ENCODE measurements at regions not wholly inside any gene's neighbourhood (a gene's known extent, or its start where the extent isn't known, plus 50 kb on each side); places are given as distances from the start of the nearest gene placed in this dataset.

DNA sequence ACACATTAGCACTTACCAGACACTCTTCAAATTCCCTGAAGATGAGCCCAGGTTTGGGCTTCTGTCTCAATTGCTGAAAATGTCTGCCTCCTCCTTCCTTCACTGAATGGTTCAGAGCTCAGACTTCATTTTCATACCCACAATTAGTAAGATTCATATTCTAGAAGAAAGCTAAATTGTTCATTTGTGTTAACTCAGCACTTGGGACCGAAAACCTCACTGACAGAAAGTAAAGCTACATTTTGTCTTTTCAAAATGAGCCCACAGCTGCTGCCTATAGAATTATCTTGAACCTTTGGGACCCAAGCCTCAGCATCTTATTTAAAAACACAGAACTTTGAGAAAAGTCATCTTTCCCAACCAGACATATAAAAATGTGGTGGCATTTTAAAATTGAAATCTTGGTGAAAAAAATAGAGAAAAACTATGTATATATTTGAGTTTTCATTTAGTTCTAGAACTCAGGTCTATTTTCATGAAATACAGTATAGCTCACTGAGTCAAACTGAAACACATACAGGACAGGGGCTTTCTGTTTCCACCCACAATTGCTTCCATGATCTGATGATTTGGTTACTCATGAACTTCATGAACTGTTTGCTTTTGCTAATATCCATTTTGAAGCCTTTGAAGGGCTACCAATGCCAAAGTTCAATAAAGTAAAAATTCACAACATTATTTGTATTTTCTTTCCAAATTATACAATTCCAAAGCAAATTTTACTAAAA is 119.1 kb upstream of the PFKP start:
- Histone ChIP-seq H3K4me1 (ENCODE audit: insufficient read depth) (no peaks in the 10 kb centered on the region), H3K4me3 (no peak overlapping the region), H2AFZ (no peak overlapping the region), H3K4me2 (no peak overlapping the region), H3K27me3 (ENCODE audit: insufficient read depth) (no peaks in the 10 kb centered on the region), H4K20me1 (replicated peaks; ENCODE audit: insufficient read depth) (no peaks in the 10 kb centered on the region), H3K36me3 (ENCODE audit: insufficient read depth) (no peaks in the 10 kb centered on the region), H3K79me2 (replicated peaks; ENCODE audit: insufficient read depth) (no peaks in the 10 kb centered on the region), H3K9me2 (ENCODE audit: insufficient read depth) (0 out of 2 replicates have a peak, but pooled peaks cover 9% of the 10 kb centered on the region), H3F3A (replicated peaks; ENCODE audit: low read depth) (no peaks in the 10 kb centered on the region), H3K27ac (ENCODE audit: low read depth) (no peak overlapping the region)
- H3K4me1 Mint-ChIP-seq: 0 out of 3 replicates have a peak, but pooled peaks cover 3% of the 10 kb centered on the region
- peaks cover 6% of the 10 kb centered on the region for H3K9me3 Mint-ChIP-seq
- H3K27ac Mint-ChIP-seq: no peak overlapping the region
- no peaks in the 10 kb centered on the region for H3K36me3 Mint-ChIP-seq (ENCODE audit: low read depth)
- ATAC-seq: no peak
- DNase-seq (ENCODE audit: low spot score): no peak
- H3K27me3 Mint-ChIP-seq (ENCODE audit: insufficient read depth, low read depth, poor library complexity): peaks cover 4% of the 10 kb centered on the region
- H3K4me3 Mint-ChIP-seq: no peak overlapping the region
- TF ChIP-seq POLR2AphosphoS5 (IDR thresholded peaks at IDR 0.05; ENCODE audit: low read depth): no peak
- TF ChIP-seq ZNF114 (CRISPR knock-in tag; IDR thresholded peaks at IDR 0.05): no peak
- TF ChIP-seq, protein P1, sequence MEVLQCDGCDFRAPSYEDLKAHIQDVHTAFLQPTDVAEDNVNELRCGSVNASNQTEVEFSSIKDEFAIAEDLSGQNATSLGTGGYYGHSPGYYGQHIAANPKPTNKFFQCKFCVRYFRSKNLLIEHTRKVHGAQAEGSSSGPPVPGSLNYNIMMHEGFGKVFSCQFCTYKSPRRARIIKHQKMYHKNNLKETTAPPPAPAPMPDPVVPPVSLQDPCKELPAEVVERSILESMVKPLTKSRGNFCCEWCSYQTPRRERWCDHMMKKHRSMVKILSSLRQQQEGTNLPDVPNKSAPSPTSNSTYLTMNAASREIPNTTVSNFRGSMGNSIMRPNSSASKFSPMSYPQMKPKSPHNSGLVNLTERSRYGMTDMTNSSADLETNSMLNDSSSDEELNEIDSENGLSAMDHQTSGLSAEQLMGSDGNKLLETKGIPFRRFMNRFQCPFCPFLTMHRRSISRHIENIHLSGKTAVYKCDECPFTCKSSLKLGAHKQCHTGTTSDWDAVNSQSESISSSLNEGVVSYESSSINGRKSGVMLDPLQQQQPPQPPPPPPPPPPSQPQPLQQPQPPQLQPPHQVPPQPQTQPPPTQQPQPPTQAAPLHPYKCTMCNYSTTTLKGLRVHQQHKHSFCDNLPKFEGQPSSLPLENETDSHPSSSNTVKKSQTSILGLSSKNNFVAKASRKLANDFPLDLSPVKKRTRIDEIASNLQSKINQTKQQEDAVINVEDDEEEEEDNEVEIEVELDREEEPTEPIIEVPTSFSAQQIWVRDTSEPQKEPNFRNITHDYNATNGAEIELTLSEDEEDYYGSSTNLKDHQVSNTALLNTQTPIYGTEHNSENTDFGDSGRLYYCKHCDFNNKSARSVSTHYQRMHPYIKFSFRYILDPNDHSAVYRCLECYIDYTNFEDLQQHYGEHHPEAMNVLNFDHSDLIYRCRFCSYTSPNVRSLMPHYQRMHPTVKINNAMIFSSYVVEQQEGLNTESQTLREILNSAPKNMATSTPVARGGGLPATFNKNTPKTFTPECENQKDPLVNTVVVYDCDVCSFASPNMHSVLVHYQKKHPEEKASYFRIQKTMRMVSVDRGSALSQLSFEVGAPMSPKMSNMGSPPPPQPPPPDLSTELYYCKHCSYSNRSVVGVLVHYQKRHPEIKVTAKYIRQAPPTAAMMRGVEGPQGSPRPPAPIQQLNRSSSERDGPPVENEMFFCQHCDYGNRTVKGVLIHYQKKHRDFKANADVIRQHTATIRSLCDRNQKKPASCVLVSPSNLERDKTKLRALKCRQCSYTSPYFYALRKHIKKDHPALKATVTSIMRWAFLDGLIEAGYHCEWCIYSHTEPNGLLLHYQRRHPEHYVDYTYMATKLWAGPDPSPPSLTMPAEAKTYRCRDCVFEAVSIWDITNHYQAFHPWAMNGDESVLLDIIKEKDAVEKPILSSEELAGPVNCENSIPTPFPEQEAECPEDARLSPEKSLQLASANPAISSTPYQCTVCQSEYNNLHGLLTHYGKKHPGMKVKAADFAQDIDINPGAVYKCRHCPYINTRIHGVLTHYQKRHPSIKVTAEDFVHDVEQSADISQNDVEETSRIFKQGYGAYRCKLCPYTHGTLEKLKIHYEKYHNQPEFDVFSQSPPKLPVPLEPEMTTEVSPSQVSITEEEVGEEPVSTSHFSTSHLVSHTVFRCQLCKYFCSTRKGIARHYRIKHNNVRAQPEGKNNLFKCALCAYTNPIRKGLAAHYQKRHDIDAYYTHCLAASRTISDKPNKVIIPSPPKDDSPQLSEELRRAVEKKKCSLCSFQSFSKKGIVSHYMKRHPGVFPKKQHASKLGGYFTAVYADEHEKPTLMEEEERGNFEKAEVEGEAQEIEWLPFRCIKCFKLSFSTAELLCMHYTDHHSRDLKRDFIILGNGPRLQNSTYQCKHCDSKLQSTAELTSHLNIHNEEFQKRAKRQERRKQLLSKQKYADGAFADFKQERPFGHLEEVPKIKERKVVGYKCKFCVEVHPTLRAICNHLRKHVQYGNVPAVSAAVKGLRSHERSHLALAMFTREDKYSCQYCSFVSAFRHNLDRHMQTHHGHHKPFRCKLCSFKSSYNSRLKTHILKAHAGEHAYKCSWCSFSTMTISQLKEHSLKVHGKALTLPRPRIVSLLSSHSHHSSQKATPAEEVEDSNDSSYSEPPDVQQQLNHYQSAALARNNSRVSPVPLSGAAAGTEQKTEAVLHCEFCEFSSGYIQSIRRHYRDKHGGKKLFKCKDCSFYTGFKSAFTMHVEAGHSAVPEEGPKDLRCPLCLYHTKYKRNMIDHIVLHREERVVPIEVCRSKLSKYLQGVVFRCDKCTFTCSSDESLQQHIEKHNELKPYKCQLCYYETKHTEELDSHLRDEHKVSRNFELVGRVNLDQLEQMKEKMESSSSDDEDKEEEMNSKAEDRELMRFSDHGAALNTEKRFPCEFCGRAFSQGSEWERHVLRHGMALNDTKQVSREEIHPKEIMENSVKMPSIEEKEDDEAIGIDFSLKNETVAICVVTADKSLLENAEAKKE (CRISPR knock-in tag; IDR thresholded peaks at IDR 0.05): no peak
- TF ChIP-seq ZNF331 (CRISPR knock-in tag; IDR thresholded peaks at IDR 0.05; ENCODE audit: low read depth): no peak
- TF ChIP-seq EZH2 (IDR thresholded peaks at IDR 0.05; ENCODE audit: low read depth, unreplicated experiment): no peak

DNA sequence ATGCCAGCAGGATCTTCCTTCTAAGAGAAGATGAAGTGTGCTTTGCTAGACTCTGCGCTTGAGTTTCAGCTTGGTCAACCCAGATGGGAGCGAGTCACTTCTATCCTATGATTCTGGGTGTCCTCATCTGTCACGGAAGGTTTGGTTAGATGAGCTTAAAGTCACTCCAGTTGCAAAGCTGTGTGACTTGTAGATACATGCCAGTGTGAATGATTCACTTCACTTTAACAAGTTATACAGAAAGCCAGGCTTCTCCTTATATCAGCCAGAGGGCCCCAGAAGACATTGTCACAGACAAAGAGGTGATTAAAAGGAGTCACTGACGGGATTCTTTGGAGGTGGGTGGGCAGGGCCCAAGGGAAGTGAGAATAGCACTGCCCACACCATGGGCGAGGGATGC is 122.6 kb upstream of the PFKP start:
- Histone ChIP-seq H2AFZ (no peak overlapping the region), H3F3A (replicated peaks; ENCODE audit: low read depth) (no peaks in the 10 kb centered on the region), H3K27ac (ENCODE audit: low read depth) (no peak overlapping the region), H3K4me3 (no peak overlapping the region), H3K27me3 (ENCODE audit: insufficient read depth) (no peaks in the 10 kb centered on the region), H3K4me1 (ENCODE audit: insufficient read depth) (no peaks in the 10 kb centered on the region), H3K9me2 (ENCODE audit: insufficient read depth) (0 out of 2 replicates have a peak, but pooled peaks cover 9% of the 10 kb centered on the region), H4K20me1 (replicated peaks; ENCODE audit: insufficient read depth) (no peaks in the 10 kb centered on the region), H3K36me3 (ENCODE audit: insufficient read depth) (no peaks in the 10 kb centered on the region), H3K4me2 (no peak overlapping the region), H3K79me2 (replicated peaks; ENCODE audit: insufficient read depth) (no peaks in the 10 kb centered on the region)
- Mint-ChIP-seq H3K4me1 (0 out of 3 replicates have a peak, but pooled peaks cover 3% of the 10 kb centered on the region), H3K27me3 (ENCODE audit: insufficient read depth, low read depth, poor library complexity) (peaks cover 5% of the 10 kb centered on the region), H3K36me3 (ENCODE audit: low read depth) (no peaks in the 10 kb centered on the region), H3K9me3 (peaks cover 6% of the 10 kb centered on the region), H3K4me3 (no peak overlapping the region), H3K27ac (no peak overlapping the region)
- DNase-seq (ENCODE audit: low spot score) (no peak), ATAC-seq (no peak)
- no peak for TF ChIP-seq EZH2 (IDR thresholded peaks at IDR 0.05; ENCODE audit: low read depth, unreplicated experiment)
- no peak for TF ChIP-seq ZNF331 (CRISPR knock-in tag; IDR thresholded peaks at IDR 0.05; ENCODE audit: low read depth)
- no peak for TF ChIP-seq ZNF114 (CRISPR knock-in tag; IDR thresholded peaks at IDR 0.05)
- TF ChIP-seq, protein P2, sequence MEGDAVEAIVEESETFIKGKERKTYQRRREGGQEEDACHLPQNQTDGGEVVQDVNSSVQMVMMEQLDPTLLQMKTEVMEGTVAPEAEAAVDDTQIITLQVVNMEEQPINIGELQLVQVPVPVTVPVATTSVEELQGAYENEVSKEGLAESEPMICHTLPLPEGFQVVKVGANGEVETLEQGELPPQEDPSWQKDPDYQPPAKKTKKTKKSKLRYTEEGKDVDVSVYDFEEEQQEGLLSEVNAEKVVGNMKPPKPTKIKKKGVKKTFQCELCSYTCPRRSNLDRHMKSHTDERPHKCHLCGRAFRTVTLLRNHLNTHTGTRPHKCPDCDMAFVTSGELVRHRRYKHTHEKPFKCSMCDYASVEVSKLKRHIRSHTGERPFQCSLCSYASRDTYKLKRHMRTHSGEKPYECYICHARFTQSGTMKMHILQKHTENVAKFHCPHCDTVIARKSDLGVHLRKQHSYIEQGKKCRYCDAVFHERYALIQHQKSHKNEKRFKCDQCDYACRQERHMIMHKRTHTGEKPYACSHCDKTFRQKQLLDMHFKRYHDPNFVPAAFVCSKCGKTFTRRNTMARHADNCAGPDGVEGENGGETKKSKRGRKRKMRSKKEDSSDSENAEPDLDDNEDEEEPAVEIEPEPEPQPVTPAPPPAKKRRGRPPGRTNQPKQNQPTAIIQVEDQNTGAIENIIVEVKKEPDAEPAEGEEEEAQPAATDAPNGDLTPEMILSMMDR (conservative IDR thresholded peaks at IDR 0.05; ENCODE audit: low read depth in 2 of 2): no peak
- TF ChIP-seq NANOG (IDR thresholded peaks at IDR 0.05; ENCODE audit: borderline replicate concordance): no peak
- TF ChIP-seq CREB1 (CRISPR knock-in tag; IDR thresholded peaks at IDR 0.05; ENCODE audit: low read depth): no peak
- TF ChIP-seq, protein P3, sequence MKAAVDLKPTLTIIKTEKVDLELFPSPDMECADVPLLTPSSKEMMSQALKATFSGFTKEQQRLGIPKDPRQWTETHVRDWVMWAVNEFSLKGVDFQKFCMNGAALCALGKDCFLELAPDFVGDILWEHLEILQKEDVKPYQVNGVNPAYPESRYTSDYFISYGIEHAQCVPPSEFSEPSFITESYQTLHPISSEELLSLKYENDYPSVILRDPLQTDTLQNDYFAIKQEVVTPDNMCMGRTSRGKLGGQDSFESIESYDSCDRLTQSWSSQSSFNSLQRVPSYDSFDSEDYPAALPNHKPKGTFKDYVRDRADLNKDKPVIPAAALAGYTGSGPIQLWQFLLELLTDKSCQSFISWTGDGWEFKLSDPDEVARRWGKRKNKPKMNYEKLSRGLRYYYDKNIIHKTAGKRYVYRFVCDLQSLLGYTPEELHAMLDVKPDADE (IDR thresholded peaks at IDR 0.05): no peak
